GM23338 (cell line): ENCODE measurements at regions not wholly inside any gene's neighbourhood (a gene's known extent, or its start where the extent isn't known, plus 50 kb on each side); places are given as distances from the start of the nearest gene placed in this dataset.

Experiments used
- ATAC-seq: fragments of 200-7000 bp; cut with Tn5 transposase; 3 replicates; pipeline ENCODE4 v1.9.1; 2020
- DNase-seq: peaks from one replicate; pipeline ENCODE4 v3.0.0-alpha.2; 2015; ENCODE audit warnings: low spot score
- H2AFZ ChIP-seq: fragments of 200-600 bp; sonication (generic); 2 replicates; pipeline ENCODE4 v1.8.0; 2016; ENCODE audit warnings: antibody characterized with exemption, mild to moderate bottlenecking, moderate library complexity
- H3F3A ChIP-seq: fragments of 200-600 bp; sonication (generic); replicated peaks from 2 replicates; pipeline ENCODE4 v1.8.0; 2017; ENCODE audit warnings: antibody characterized with exemption, mixed run types, low read depth
- H3K27ac ChIP-seq: fragments of 200-600 bp; sonication (generic); 2 replicates; pipeline ENCODE4 v1.6.1; 2016; ENCODE audit warnings: low read depth
- H3K27me3 ChIP-seq: fragments of 200-600 bp; sonication (generic); 2 replicates; pipeline ENCODE4 v1.8.0; 2016; ENCODE audit warnings: mild to moderate bottlenecking, mixed run types, moderate library complexity; ENCODE audit not compliant: insufficient read depth
- H3K36me3 ChIP-seq: fragments of 200-600 bp; sonication (generic); 2 replicates; pipeline ENCODE4 v1.8.0; 2016; ENCODE audit warnings: mild to moderate bottlenecking; ENCODE audit not compliant: insufficient read depth
- H3K4me1 ChIP-seq: fragments of 200-600 bp; sonication (generic); 2 replicates; pipeline ENCODE4 v1.8.0; 2016; ENCODE audit warnings: mild to moderate bottlenecking, moderate library complexity; ENCODE audit not compliant: insufficient read depth
- H3K4me2 ChIP-seq: fragments of 200-600 bp; sonication (generic); 2 replicates; pipeline ENCODE4 v1.7.1; 2017; ENCODE audit warnings: mixed run types
- H3K4me3 ChIP-seq: fragments of 200-600 bp; sonication (generic); 2 replicates; pipeline ENCODE4 v1.6.1; 2016; ENCODE audit warnings: mixed run types
- H3K79me2 ChIP-seq: fragments of 200-600 bp; sonication (generic); replicated peaks from 2 replicates; pipeline ENCODE4 v1.8.0; 2017; ENCODE audit warnings: mild to moderate bottlenecking; ENCODE audit not compliant: insufficient read depth
- H3K9me2 ChIP-seq: fragments of 200-600 bp; sonication (generic); 2 replicates; pipeline ENCODE4 v1.8.0; 2017; ENCODE audit not compliant: insufficient read depth
- H4K20me1 ChIP-seq: fragments of 200-600 bp; sonication (generic); replicated peaks from 2 replicates; pipeline ENCODE4 v1.8.0; 2017; ENCODE audit warnings: mild to moderate bottlenecking; ENCODE audit not compliant: insufficient read depth
- H3K27ac Mint-ChIP-seq: 2 replicates; pipeline ENCODE4 v1.8.0; 2020; ENCODE audit warnings: inconsistent platforms, mild to moderate bottlenecking, moderate library complexity, mixed read lengths
- H3K27me3 Mint-ChIP-seq: 3 replicates; pipeline ENCODE4 v1.8.0; 2022; ENCODE audit warnings: low read depth, mild to moderate bottlenecking, moderate library complexity, mixed read lengths, inconsistent platforms; ENCODE audit not compliant: insufficient read depth, poor library complexity
- H3K36me3 Mint-ChIP-seq: 3 replicates; pipeline ENCODE4 v1.8.0; 2021; ENCODE audit warnings: low read depth, mild to moderate bottlenecking, inconsistent platforms, moderate library complexity, mixed read lengths
- H3K4me1 Mint-ChIP-seq: 3 replicates; pipeline ENCODE4 v1.8.0; 2020; ENCODE audit warnings: mild to moderate bottlenecking, inconsistent platforms, mixed read lengths
- H3K4me3 Mint-ChIP-seq: 3 replicates; pipeline ENCODE4 v1.8.0; 2021; ENCODE audit warnings: moderate library complexity, mild to moderate bottlenecking, inconsistent platforms, mixed read lengths
- H3K9me3 Mint-ChIP-seq: 3 replicates; pipeline ENCODE4 v1.8.0; 2020; ENCODE audit warnings: moderate library complexity, mild to moderate bottlenecking, inconsistent platforms, mixed read lengths
- CREB1 ChIP-seq: fragments of 250-450 bp; sonication (Bioruptor Pico); IDR thresholded peaks from 2 replicates; pipeline ENCODE4 v1.5.0; 2020; ENCODE audit warnings: low read depth, mild to moderate bottlenecking, moderate library complexity
- CTCF ChIP-seq, 2 experiments: fragments of 200-600 bp in 1 of 2; sonication (generic) in 1 of 2; conservative IDR thresholded peaks; 2 replicates each; pipeline versions ENCODE4 v1.5.1 to v1.6.1; 2016 to 2017; ENCODE audit warnings: antibody characterized with exemption in 2 of 2, low read depth in 2 of 2, mild to moderate bottlenecking in 2 of 2, moderate library complexity in 1 of 2
- ETS1 ChIP-seq: IDR thresholded peaks from 2 replicates; pipeline ENCODE4 v1.6.1; 2016; ENCODE audit warnings: antibody characterized with exemption
- EZH2phosphoT487 ChIP-seq: fragments of 200-600 bp; sonication (generic); IDR thresholded peaks from one replicate; pipeline ENCODE4 v1.8.1; 2018; ENCODE audit warnings: antibody characterized with exemption; ENCODE audit not compliant: unreplicated experiment
- JUNB ChIP-seq: IDR thresholded peaks from one replicate; pipeline ENCODE4 v1.6.1; 2016; ENCODE audit warnings: antibody characterized with exemption; ENCODE audit not compliant: unreplicated experiment
- POLR2AphosphoS5 ChIP-seq: IDR thresholded peaks from 2 replicates; pipeline ENCODE4 v1.6.1; 2016; ENCODE audit warnings: antibody characterized with exemption, low read depth
- ZNF331 ChIP-seq: fragments of 250-450 bp; sonication (Bioruptor Pico); IDR thresholded peaks from 2 replicates; pipeline ENCODE4 v1.5.0; 2020; ENCODE audit warnings: low read depth, mild to moderate bottlenecking, moderate library complexity
- TF ChIP-seq, protein P1 (sequence below): IDR thresholded peaks from one replicate; pipeline ENCODE4 v1.6.1; 2018; ENCODE audit warnings: antibody characterized with exemption; ENCODE audit not compliant: unreplicated experiment
- TF ChIP-seq, protein P2 (sequence below): fragments of 250-450 bp; sonication (Bioruptor Pico); IDR thresholded peaks from 2 replicates; pipeline ENCODE4 v1.5.0; 2020; ENCODE audit warnings: mild to moderate bottlenecking, moderate library complexity

DNA sequence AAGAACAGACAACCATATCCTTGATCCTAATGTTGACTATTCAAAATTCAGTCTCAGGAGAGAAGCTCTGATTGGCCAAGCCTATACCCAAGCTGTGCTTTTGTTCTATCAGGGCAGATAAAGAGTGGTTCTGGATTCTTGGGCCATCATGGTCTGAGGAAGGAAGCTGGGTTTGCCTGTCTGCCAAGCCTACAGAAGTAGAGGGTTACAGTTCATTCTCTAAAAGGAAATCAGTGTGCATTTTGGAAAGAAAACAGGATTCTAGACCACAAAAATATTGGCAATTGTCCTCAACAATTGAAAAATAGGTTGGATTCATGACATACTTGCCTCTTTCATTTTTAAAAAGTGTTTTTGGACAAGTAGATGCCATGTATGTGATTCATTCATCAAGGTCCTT is 145.4 kb upstream of the BMP2 start (continued):
- TF ChIP-seq, protein P1, sequence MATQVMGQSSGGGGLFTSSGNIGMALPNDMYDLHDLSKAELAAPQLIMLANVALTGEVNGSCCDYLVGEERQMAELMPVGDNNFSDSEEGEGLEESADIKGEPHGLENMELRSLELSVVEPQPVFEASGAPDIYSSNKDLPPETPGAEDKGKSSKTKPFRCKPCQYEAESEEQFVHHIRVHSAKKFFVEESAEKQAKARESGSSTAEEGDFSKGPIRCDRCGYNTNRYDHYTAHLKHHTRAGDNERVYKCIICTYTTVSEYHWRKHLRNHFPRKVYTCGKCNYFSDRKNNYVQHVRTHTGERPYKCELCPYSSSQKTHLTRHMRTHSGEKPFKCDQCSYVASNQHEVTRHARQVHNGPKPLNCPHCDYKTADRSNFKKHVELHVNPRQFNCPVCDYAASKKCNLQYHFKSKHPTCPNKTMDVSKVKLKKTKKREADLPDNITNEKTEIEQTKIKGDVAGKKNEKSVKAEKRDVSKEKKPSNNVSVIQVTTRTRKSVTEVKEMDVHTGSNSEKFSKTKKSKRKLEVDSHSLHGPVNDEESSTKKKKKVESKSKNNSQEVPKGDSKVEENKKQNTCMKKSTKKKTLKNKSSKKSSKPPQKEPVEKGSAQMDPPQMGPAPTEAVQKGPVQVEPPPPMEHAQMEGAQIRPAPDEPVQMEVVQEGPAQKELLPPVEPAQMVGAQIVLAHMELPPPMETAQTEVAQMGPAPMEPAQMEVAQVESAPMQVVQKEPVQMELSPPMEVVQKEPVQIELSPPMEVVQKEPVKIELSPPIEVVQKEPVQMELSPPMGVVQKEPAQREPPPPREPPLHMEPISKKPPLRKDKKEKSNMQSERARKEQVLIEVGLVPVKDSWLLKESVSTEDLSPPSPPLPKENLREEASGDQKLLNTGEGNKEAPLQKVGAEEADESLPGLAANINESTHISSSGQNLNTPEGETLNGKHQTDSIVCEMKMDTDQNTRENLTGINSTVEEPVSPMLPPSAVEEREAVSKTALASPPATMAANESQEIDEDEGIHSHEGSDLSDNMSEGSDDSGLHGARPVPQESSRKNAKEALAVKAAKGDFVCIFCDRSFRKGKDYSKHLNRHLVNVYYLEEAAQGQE: no peak
- TF ChIP-seq ETS1 (no peak), ZNF331 (CRISPR knock-in tag) (no peak), EZH2phosphoT487 (no peak), CTCF (conservative IDR thresholded peaks at IDR 0.05; ENCODE audit: low read depth in 2 of 2) (no peak)

GRCh38 chr20:6618051-6618450 is 149.4 kb upstream of the BMP2 start:
- no peak overlapping the region for H3K27ac ChIP-seq
- Mint-ChIP-seq H3K36me3 (no peaks in the 10 kb centered on the region), H3K27ac (no peak overlapping the region), H3K27me3 (no peaks in the 10 kb centered on the region), H3K4me1 (no peaks in the 10 kb centered on the region), H3K9me3 (no peaks in the 10 kb centered on the region), H3K4me3 (no peak overlapping the region)
- no peaks in the 10 kb centered on the region for H3F3A ChIP-seq
- ATAC-seq (no peak), DNase-seq (no peak)
- no peak overlapping the region for H3K4me2 ChIP-seq
- no peaks in the 10 kb centered on the region for H3K79me2 ChIP-seq
- H3K9me2 ChIP-seq: peaks cover 21% of the 10 kb centered on the region
- no peaks in the 10 kb centered on the region for H3K36me3 ChIP-seq
- no peaks in the 10 kb centered on the region for H3K4me1 ChIP-seq
- no peaks in the 10 kb centered on the region for H4K20me1 ChIP-seq
- H3K27me3 ChIP-seq: no peaks in the 10 kb centered on the region
- H3K4me3 ChIP-seq: no peak overlapping the region
- no peak overlapping the region for H2AFZ ChIP-seq
- TF ChIP-seq CREB1 (CRISPR knock-in tag): no peak
- TF ChIP-seq JUNB: no peak
- no peak for TF ChIP-seq ZNF331 (CRISPR knock-in tag)
- no peak for TF ChIP-seq POLR2AphosphoS5
- TF ChIP-seq, protein P1: no peak
- TF ChIP-seq, protein P2, sequence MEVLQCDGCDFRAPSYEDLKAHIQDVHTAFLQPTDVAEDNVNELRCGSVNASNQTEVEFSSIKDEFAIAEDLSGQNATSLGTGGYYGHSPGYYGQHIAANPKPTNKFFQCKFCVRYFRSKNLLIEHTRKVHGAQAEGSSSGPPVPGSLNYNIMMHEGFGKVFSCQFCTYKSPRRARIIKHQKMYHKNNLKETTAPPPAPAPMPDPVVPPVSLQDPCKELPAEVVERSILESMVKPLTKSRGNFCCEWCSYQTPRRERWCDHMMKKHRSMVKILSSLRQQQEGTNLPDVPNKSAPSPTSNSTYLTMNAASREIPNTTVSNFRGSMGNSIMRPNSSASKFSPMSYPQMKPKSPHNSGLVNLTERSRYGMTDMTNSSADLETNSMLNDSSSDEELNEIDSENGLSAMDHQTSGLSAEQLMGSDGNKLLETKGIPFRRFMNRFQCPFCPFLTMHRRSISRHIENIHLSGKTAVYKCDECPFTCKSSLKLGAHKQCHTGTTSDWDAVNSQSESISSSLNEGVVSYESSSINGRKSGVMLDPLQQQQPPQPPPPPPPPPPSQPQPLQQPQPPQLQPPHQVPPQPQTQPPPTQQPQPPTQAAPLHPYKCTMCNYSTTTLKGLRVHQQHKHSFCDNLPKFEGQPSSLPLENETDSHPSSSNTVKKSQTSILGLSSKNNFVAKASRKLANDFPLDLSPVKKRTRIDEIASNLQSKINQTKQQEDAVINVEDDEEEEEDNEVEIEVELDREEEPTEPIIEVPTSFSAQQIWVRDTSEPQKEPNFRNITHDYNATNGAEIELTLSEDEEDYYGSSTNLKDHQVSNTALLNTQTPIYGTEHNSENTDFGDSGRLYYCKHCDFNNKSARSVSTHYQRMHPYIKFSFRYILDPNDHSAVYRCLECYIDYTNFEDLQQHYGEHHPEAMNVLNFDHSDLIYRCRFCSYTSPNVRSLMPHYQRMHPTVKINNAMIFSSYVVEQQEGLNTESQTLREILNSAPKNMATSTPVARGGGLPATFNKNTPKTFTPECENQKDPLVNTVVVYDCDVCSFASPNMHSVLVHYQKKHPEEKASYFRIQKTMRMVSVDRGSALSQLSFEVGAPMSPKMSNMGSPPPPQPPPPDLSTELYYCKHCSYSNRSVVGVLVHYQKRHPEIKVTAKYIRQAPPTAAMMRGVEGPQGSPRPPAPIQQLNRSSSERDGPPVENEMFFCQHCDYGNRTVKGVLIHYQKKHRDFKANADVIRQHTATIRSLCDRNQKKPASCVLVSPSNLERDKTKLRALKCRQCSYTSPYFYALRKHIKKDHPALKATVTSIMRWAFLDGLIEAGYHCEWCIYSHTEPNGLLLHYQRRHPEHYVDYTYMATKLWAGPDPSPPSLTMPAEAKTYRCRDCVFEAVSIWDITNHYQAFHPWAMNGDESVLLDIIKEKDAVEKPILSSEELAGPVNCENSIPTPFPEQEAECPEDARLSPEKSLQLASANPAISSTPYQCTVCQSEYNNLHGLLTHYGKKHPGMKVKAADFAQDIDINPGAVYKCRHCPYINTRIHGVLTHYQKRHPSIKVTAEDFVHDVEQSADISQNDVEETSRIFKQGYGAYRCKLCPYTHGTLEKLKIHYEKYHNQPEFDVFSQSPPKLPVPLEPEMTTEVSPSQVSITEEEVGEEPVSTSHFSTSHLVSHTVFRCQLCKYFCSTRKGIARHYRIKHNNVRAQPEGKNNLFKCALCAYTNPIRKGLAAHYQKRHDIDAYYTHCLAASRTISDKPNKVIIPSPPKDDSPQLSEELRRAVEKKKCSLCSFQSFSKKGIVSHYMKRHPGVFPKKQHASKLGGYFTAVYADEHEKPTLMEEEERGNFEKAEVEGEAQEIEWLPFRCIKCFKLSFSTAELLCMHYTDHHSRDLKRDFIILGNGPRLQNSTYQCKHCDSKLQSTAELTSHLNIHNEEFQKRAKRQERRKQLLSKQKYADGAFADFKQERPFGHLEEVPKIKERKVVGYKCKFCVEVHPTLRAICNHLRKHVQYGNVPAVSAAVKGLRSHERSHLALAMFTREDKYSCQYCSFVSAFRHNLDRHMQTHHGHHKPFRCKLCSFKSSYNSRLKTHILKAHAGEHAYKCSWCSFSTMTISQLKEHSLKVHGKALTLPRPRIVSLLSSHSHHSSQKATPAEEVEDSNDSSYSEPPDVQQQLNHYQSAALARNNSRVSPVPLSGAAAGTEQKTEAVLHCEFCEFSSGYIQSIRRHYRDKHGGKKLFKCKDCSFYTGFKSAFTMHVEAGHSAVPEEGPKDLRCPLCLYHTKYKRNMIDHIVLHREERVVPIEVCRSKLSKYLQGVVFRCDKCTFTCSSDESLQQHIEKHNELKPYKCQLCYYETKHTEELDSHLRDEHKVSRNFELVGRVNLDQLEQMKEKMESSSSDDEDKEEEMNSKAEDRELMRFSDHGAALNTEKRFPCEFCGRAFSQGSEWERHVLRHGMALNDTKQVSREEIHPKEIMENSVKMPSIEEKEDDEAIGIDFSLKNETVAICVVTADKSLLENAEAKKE (CRISPR knock-in tag): no peak
